COLO829 (cell line): ENCODE measurements at regions not wholly inside any gene's neighbourhood (a gene's known extent, or its start where the extent isn't known, plus 50 kb on each side); places are given as distances from the start of the nearest gene placed in this dataset.

Experiments used
- DNase-seq: peaks from one replicate; pipeline ENCODE4 v3.0.0; 2012; ENCODE audit warnings: low spot score

GRCh38 chr14:103207388-103208072 lies 84.3 kb downstream of the TNFAIP2 start:
- no peak for DNase-seq

DNA sequence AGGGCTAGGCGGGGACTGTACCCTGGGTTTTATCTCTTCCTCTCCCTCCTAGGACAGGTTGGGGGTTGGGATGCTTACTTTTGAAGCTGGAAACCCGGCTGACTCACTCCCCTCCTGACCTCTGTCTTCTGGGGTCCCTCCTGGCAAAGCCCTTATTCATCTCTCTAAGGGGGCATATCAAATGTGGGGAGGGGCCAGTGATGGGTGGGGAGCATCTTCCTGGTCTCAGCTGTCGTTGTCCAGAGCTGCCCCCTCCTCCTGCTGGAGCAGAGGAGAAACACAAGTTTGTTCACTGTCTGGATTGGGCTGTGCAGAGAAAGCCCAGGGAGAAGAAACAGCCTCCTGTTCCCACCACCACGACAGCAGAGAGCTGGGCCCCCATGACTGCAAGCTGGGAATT lies 85.8 kb downstream of the TNFAIP2 start:
- DNase-seq = no peak

DNA sequence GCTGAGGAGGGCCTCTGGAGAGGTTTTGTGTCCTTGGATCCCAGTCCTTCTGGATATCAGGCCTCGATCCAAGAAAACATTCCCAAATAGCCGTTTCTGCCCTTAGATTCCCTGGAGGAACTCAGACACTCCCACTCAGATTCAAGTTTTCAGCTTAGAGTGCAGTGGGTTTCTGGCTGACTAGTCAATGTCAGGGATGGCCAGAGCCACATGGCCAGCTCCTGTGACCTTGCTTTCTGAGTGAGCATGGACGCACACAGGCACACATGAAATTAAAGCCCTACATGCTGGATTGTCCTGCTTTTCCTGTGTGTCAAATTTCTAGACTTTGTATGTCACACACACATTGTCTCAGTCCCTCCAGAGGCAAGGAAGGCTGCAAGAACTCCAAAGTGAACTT lies 86.2 kb downstream of the TNFAIP2 start:
- DNase-seq = no peak

- no peak for DNase-seq
Observed at GRCh38 chr14:103213331-103213730, 90.1 kb downstream of the TNFAIP2 start.

- no peak for DNase-seq
Observed at GRCh38 chr14:103214461-103214958, 91.2 kb downstream of the TNFAIP2 start.

DNA sequence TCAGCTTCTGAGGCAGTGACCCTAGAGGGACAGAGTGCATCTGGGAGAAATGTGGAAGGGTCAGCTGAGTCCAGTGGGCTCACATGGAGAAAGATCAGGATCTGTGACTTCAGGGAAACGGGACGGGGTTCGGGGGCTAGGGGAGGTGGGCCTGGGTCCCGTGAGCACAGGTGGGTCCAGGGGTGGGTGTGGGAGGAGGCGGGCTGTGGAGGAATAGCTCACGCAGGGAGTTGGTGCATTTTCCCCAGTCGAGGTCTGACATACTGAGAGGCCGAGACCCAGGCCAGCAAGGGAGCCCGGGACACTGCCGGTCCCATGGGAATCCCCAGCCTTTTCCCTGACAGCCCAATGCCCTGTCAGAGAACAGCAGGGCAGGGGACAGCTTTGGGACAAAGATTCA lies 93.1 kb downstream of the TNFAIP2 start:
- no peak for DNase-seq

DNA sequence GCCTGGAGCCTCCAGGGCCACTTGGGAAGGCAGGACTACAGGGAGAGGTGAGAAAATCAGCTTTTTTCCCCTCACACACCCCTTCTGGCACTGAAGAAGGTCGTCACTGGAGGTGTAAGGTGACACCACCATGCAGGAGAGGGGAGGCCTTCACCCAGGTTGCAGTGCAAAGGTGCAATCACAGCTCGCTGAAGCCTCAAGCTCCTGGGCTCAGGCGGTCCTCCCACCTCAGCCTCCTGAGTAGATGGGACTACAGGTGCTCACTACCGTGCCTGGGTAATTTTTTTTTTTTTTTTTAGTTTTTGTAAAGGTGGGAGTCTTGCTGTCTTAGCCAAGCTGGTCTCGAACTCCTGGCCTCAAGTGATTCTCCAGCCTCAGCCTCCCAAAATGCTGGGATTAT lies 93.6 kb downstream of the TNFAIP2 start:
- DNase-seq = no peak

DNA sequence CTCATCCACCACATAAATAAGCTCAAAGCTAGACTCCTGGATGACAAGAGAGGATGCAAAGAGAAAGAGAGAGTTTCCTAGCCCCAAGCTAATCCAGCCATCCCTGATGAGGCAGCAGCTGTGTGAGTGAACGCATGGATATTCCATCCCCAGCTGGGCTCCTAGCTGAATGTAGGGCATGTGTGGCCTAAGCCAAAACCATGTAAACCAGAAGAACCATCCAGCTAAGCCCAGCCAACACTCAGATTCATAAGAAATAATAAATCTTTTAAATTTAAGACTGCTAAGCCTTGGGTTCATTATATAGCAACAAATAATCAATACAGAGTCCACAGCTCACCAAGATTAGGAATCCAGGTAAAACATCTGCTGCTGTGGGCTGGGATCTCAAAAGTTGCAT lies 94.3 kb downstream of the TNFAIP2 start:
- no peak for DNase-seq

GRCh38 chr14:103220134-103220981 lies 97.1 kb downstream of the TNFAIP2 start:
- DNase-seq = no peak

- no peak for DNase-seq
Observed at GRCh38 chr14:103220982-103221641, 97.9 kb downstream of the TNFAIP2 start.

- DNase-seq = no peak
Observed at GRCh38 chr14:103221781-103222358, 98.6 kb downstream of the TNFAIP2 start.

GRCh38 chr14:103223818-103224352 lies 100.6 kb downstream of the TNFAIP2 start:
- no peak for DNase-seq

- DNase-seq = no peak
Observed at GRCh38 chr14:103225062-103225461, 101.8 kb downstream of the TNFAIP2 start.

- peak; percentile 47 for DNase-seq
Observed at GRCh38 chr14:103225476-103225875, 102.2 kb downstream of the TNFAIP2 start.

GRCh38 chr14:103227094-103227768 lies 104.0 kb downstream of the TNFAIP2 start:
- no peak for DNase-seq

- DNase-seq = no peak
Observed at GRCh38 chr14:103228076-103228806, 105.0 kb downstream of the TNFAIP2 start.

DNA sequence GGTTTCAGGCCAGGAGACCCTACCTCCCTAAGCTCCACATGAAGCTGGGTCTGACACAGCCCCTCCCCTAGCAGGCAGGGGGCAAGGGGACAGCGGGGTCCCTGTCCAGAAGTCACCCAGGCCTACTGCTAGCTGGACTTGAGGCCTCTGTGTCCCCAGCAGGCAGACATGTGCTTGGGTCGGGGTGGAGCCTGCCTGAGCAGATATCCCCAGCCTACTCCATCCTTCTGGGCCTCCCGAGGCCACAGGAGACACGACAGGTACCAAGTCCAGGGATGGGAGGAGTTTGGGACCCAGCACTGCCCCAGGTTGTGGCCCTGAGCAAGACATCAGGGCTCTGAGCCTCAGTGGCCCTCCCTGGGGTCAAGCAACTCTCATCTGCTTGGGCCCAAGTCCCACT lies 105.2 kb upstream of the EIF5 start:
- DNase-seq = no peak

GRCh38 chr14:103230021-103230420 lies 104.0 kb upstream of the EIF5 start:
- DNase-seq = no peak

- DNase-seq = no peak
Observed at GRCh38 chr14:103230658-103231334, 103.2 kb upstream of the EIF5 start.

DNA sequence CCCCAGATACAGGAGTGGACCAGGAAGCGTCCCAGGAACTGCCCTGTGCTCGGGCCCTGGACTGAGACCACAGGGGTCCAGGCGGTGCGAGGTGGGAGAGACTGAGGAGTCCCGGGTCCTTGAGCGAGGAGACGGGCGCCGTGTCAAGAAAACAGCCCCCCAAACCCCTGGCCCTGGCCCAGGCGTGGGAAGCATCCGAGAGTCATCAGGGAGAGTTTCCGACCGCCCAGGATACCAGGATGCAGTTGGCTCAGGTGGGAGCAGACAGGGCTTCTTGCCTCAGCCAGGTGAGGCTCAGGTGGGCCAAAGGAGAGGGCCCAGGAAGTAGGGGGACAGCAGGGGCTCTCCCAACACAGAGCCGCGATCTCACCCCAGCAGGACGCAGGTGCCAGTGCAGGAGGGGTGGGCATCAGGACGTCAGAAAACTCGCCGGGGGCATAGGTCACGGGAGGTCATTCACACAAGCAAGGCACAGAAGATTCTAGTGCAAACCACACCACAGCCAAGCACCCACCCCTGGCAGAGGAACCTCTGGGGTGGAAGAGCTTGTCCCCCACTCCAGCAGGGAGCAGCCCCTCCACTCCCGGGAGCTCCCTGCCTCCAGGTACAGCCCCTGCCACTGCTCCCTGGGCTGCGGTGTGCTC lies 102.5 kb upstream of the EIF5 start:
- no peak for DNase-seq
